ENCODE measurements at regions not wholly inside any gene's neighbourhood (a gene's known extent, or its start where the extent isn't known, plus 50 kb on each side); places are given as distances from the start of the nearest gene placed in this dataset.

DNA sequence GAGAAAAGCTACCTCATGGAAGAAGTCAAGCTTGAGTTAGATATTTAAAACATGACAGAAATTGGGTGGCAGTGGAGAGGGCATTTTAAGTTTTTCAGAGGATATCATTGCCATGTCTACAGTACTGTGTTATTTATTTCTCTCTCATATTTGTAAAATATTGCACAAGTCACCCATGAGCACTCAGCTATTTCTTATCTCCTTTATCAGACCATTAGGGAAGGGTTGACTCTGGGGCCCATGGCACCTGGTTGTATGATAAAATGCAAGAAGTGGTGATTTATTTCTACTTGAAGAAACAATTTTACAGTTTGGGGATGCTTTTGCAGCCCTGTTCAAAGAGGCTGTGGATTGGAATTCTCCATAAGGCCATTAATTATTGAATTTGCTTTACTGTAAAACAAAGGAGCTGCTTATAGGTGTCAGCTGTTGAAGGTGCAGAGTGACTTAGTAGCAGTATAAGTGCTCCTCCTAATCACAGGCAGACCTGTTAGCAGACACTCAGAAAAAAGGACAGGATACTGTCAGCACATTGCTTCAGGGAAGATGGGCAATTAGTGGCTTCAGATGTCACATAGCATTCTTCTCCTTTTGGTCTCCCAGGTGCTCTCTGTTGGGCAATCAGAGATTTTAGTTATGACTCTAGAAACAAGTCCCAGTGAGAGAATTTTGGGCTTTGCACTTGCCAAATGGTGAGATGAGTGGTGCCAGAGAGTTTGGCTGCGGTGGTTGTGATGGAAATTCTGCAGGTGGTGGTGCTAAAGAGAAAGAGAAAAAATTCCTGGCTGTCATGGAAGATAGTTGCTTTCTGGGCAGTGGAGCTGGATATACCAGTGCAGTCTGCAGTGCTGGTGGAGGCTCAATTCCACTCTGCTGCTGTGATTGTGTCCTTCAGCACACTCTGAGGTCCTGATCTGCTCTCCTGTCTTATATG is 129.7 kb upstream of the ROPN1 start:
- Histone ChIP-seq H3K4me3 (no peak overlapping the region), H3K9me2 (ENCODE audit: insufficient read depth) (no peaks in the 10 kb centered on the region; the same call in 1 of the 2 replicates), H4K20me1 (ENCODE audit: insufficient read depth) (no peaks in the 10 kb centered on the region; the same call in 1 of the 2 replicates), H3K79me2 (ENCODE audit: low read depth) (no peaks in the 10 kb centered on the region), H2AFZ (no peak overlapping the region), H3K4me1 (replicated peaks; ENCODE audit: insufficient read depth) (no peaks in the 10 kb centered on the region), H3F3A (ENCODE audit: insufficient read depth, low read depth) (no peaks in the 10 kb centered on the region), H3K9me3 (ENCODE audit: insufficient read depth, low read depth) (no peaks in the 10 kb centered on the region), H3K27ac (no peak overlapping the region), H3K36me3 (ENCODE audit: low read depth) (no peaks in the 10 kb centered on the region), H3K27me3 (ENCODE audit: insufficient read depth, low read depth) (peaks cover 67% of the 10 kb centered on the region), H3K4me2 (no peak overlapping the region)
- no TSS peak for BruUV-seq (replicated peaks)
- intact Hi-C loops (cut with micrococcal nuclease; ENCODE audit: unreplicated experiment): no loop called here
- ChIA-PET POLR2A (ENCODE audit: unreplicated experiment) (no interaction called here), CTCF (no interaction called here)
- TF ChIP-seq EZH2 (IDR thresholded peaks at IDR 0.05; ENCODE audit: low read depth): no peak
- TF ChIP-seq, protein P1, sequence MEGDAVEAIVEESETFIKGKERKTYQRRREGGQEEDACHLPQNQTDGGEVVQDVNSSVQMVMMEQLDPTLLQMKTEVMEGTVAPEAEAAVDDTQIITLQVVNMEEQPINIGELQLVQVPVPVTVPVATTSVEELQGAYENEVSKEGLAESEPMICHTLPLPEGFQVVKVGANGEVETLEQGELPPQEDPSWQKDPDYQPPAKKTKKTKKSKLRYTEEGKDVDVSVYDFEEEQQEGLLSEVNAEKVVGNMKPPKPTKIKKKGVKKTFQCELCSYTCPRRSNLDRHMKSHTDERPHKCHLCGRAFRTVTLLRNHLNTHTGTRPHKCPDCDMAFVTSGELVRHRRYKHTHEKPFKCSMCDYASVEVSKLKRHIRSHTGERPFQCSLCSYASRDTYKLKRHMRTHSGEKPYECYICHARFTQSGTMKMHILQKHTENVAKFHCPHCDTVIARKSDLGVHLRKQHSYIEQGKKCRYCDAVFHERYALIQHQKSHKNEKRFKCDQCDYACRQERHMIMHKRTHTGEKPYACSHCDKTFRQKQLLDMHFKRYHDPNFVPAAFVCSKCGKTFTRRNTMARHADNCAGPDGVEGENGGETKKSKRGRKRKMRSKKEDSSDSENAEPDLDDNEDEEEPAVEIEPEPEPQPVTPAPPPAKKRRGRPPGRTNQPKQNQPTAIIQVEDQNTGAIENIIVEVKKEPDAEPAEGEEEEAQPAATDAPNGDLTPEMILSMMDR (conservative IDR thresholded peaks at IDR 0.05): no peak
- DNase-seq: no peak

- Histone ChIP-seq H2AFZ (no peak overlapping the region), H3K9me2 (ENCODE audit: insufficient read depth) (no peaks in the 10 kb centered on the region; the same call in 1 of the 2 replicates), H3K36me3 (ENCODE audit: low read depth) (no peaks in the 10 kb centered on the region), H3K79me2 (ENCODE audit: low read depth) (no peaks in the 10 kb centered on the region), H3K4me1 (replicated peaks; ENCODE audit: insufficient read depth) (no peaks in the 10 kb centered on the region), H3K4me2 (no peak overlapping the region), H3K27me3 (ENCODE audit: insufficient read depth, low read depth) (peaks cover 78% of the 10 kb centered on the region), H3F3A (ENCODE audit: insufficient read depth, low read depth) (no peaks in the 10 kb centered on the region), H4K20me1 (ENCODE audit: insufficient read depth) (no peaks in the 10 kb centered on the region; the same call in 1 of the 2 replicates), H3K9me3 (ENCODE audit: insufficient read depth, low read depth) (no peaks in the 10 kb centered on the region), H3K4me3 (no peak overlapping the region), H3K27ac (no peak overlapping the region)
- BruUV-seq (replicated peaks): no TSS peak
- ChIA-PET POLR2A (ENCODE audit: unreplicated experiment) (no interaction called here), CTCF (no interaction called here)
- TF ChIP-seq, protein P1 (conservative IDR thresholded peaks at IDR 0.05): no peak
- TF ChIP-seq EZH2 (IDR thresholded peaks at IDR 0.05; ENCODE audit: low read depth): no peak
- intact Hi-C loops (cut with micrococcal nuclease; ENCODE audit: unreplicated experiment): no loop called here
- no peak for DNase-seq
Measured at GRCh38 chr3:124125315-124125714, 133.4 kb upstream of the ROPN1 start.

- TF ChIP-seq, protein P1 (conservative IDR thresholded peaks at IDR 0.05): no peak
- no peak for TF ChIP-seq EZH2 (IDR thresholded peaks at IDR 0.05; ENCODE audit: low read depth)
- Histone ChIP-seq H3K9me3 (ENCODE audit: insufficient read depth, low read depth) (no peaks in the 10 kb centered on the region), H3K27me3 (ENCODE audit: insufficient read depth, low read depth) (peaks cover 89% of the 10 kb centered on the region), H3K9me2 (ENCODE audit: insufficient read depth) (no peaks in the 10 kb centered on the region; the same call in 1 of the 2 replicates), H2AFZ (no peak overlapping the region), H3K27ac (no peak overlapping the region), H3K4me2 (no peak overlapping the region), H3F3A (ENCODE audit: insufficient read depth, low read depth) (no peaks in the 10 kb centered on the region), H3K4me1 (replicated peaks; ENCODE audit: insufficient read depth) (no peaks in the 10 kb centered on the region), H4K20me1 (ENCODE audit: insufficient read depth) (no peaks in the 10 kb centered on the region), H3K4me3 (no peak overlapping the region), H3K36me3 (ENCODE audit: low read depth) (no peaks in the 10 kb centered on the region), H3K79me2 (ENCODE audit: low read depth) (no peaks in the 10 kb centered on the region)
- POLR2A ChIA-PET (ENCODE audit: unreplicated experiment): no interaction called here
- no TSS peak for BruUV-seq (replicated peaks)
- intact Hi-C loops (cut with micrococcal nuclease; ENCODE audit: unreplicated experiment): no loop called here
- DNase-seq: no peak
- CTCF ChIA-PET: no interaction called here
Measured at GRCh38 chr3:124126436-124127023, 134.6 kb upstream of the ROPN1 start.
